ENCODE measurements at regions not wholly inside any gene's neighbourhood (a gene's known extent, or its start where the extent isn't known, plus 50 kb on each side); places are given as distances from the start of the nearest gene placed in this dataset.
"Not testable (repeated sequence)": the region's sequence is repeated elsewhere in the genome, so short reads cannot be mapped to it uniquely, and the experiment has no call there.

GRCh38 chr11:97685695-97686094 is 1295.9 kb downstream of the JRKL start:
- H3K27me3 Mint-ChIP-seq (ENCODE audit: insufficient read depth), result no peaks in the 10 kb centered on the region; the same call in 1 of the 2 replicates
- H3K36me3 Mint-ChIP-seq (ENCODE audit: low read depth), result no peaks in the 10 kb centered on the region
- no peak for TF ChIP-seq CTCF (IDR thresholded peaks at IDR 0.05)
- H3K4me3 Mint-ChIP-seq, result peak overlapping the region; percentile 15; the same call in 1 of the 2 replicates
- no peak for DNase-seq
- peak overlapping the region; percentile 30; the same call in 1 of the 2 replicates for H3K27ac Mint-ChIP-seq
- peaks cover 39% of the 10 kb centered on the region; the same call in 1 of the 2 replicates for H3K4me1 Mint-ChIP-seq (ENCODE audit: low read depth)
- no peaks in the 10 kb centered on the region for H3K9me3 Mint-ChIP-seq

- no peak for DNase-seq
- Mint-ChIP-seq H3K4me3 (peak overlapping the region; percentile 64; the same call in 1 of the 2 replicates), H3K27ac (peak overlapping the region; percentile 50; the same call in 1 of the 2 replicates), H3K9me3 (no peaks in the 10 kb centered on the region), H3K4me1 (ENCODE audit: low read depth) (peaks cover 39% of the 10 kb centered on the region; the same call in 1 of the 2 replicates), H3K27me3 (ENCODE audit: insufficient read depth) (no peaks in the 10 kb centered on the region; the same call in 1 of the 2 replicates), H3K36me3 (ENCODE audit: low read depth) (no peaks in the 10 kb centered on the region)
- no peak for TF ChIP-seq CTCF (IDR thresholded peaks at IDR 0.05)
These were observed 1297.3 kb downstream of the JRKL start for GRCh38 chr11:97687111-97687510.

- H3K27ac Mint-ChIP-seq, result no peak overlapping the region
- H3K27me3 Mint-ChIP-seq (ENCODE audit: insufficient read depth), result no peaks in the 10 kb centered on the region; the same call in 1 of the 2 replicates
- no peak for DNase-seq
- H3K36me3 Mint-ChIP-seq (ENCODE audit: low read depth), result no peaks in the 10 kb centered on the region; the same call in 1 of the 2 replicates
- H3K4me3 Mint-ChIP-seq, result no peak overlapping the region
- peaks cover 25% of the 10 kb centered on the region; the same call in 1 of the 2 replicates for H3K4me1 Mint-ChIP-seq (ENCODE audit: low read depth)
- no peak for TF ChIP-seq CTCF (IDR thresholded peaks at IDR 0.05)
- no peaks in the 10 kb centered on the region; the same call in 1 of the 2 replicates for H3K9me3 Mint-ChIP-seq
These were observed 1301.2 kb downstream of the JRKL start for GRCh38 chr11:97691061-97691460.

DNA sequence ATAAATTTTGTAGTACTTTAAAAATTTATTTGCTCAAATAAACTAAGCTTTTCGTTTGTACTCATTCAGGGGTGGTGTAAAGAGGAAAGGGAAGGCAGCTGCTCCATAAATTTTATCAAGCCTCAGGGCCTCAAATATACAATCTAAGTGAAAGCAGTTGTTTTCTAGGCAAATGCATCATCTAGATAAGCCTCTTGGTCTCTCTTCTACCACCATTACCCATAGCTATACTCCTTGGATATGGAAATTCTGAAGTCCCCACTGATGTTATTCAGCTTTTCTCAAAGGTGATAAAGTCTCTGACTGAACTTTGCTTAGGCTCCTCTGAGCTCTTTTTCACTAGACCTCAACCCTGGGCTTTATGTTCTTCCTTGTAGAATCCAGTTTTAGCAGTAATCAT is 1313.1 kb downstream of the JRKL start:
- no peak for TF ChIP-seq CTCF (IDR thresholded peaks at IDR 0.05)
- no peak overlapping the region for H3K27ac Mint-ChIP-seq
- no peaks in the 10 kb centered on the region for H3K36me3 Mint-ChIP-seq (ENCODE audit: low read depth)
- H3K9me3 Mint-ChIP-seq, result no peaks in the 10 kb centered on the region
- H3K4me3 Mint-ChIP-seq, result no peak overlapping the region
- H3K4me1 Mint-ChIP-seq (ENCODE audit: low read depth), result peaks cover 24% of the 10 kb centered on the region; the same call in 1 of the 2 replicates
- H3K27me3 Mint-ChIP-seq (ENCODE audit: insufficient read depth), result peaks cover 4% of the 10 kb centered on the region; the same call in 1 of the 2 replicates
- DNase-seq, result no peak

GRCh38 chr11:97703851-97704250 is 1314.0 kb downstream of the JRKL start:
- no peak overlapping the region for H3K27ac Mint-ChIP-seq
- DNase-seq, result no peak
- peaks cover 4% of the 10 kb centered on the region; the same call in 1 of the 2 replicates for H3K27me3 Mint-ChIP-seq (ENCODE audit: insufficient read depth)
- H3K4me1 Mint-ChIP-seq (ENCODE audit: low read depth), result peaks cover 18% of the 10 kb centered on the region; the same call in 1 of the 2 replicates
- no peaks in the 10 kb centered on the region for H3K36me3 Mint-ChIP-seq (ENCODE audit: low read depth)
- H3K4me3 Mint-ChIP-seq, result no peak overlapping the region
- H3K9me3 Mint-ChIP-seq, result no peaks in the 10 kb centered on the region
- TF ChIP-seq CTCF (IDR thresholded peaks at IDR 0.05), result no peak

DNA sequence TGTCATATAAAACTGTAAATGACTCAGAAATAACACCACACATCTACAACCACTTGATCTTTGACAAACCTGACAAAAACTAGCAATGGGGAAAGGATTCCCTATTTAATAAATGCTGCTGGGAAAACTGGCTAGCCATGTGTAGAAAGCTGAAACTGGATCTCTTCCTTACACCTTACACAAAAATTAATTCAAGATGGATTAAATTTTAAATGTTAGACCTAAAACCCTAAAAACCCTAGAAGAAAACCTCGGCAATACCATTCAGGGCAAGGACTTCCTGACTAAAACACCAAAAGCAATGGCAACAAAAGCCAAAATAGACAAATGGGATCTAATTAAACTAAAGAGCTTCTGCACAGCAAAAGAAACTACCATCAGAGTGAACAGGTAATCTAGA is 1315.3 kb upstream of the CNTN5 start:
- not testable (repeated sequence) for H3K27ac Mint-ChIP-seq; DNase-seq; H3K36me3 Mint-ChIP-seq (ENCODE audit: low read depth); H3K9me3 Mint-ChIP-seq; H3K27me3 Mint-ChIP-seq (ENCODE audit: insufficient read depth)
- H3K4me1 Mint-ChIP-seq (ENCODE audit: low read depth), result peaks cover 18% of the 10 kb centered on the region; the same call in 1 of the 2 replicates
- H3K4me3 Mint-ChIP-seq, result peak overlapping the region; percentile 58; the same call in 1 of the 2 replicates
